AG04450 (cell line): ENCODE measurements at regions not wholly inside any gene's neighbourhood (a gene's known extent, or its start where the extent isn't known, plus 50 kb on each side); places are given as distances from the start of the nearest gene placed in this dataset.

Experiments used
- CTCF ChIA-PET: fragments of 300-600, 350-600 bp; formaldehyde crosslinking; extraction: SDS; loops from one replicate; lab custom pipeline; 2022; ENCODE audit warnings: antibody characterized with exemption, inconsistent platforms; lab: Charles Lee
- POLR2A ChIA-PET: fragments of 350-600 bp; formaldehyde crosslinking; extraction: SDS; loops from one replicate; lab custom pipeline; 2021; ENCODE audit warnings: antibody characterized with exemption, inconsistent platforms; lab: Yijun Ruan, JAX
- DNase-seq: peaks from one replicate; pipeline ENCODE4 v3.0.0-alpha.2; 2011; ENCODE audit warnings: low read depth, low spot score
- H3K27ac ChIP-seq: one replicate; pipeline ENCODE4 v1.5.1; 2012; ENCODE audit warnings: low read depth, low read length, control low read depth
- H3K27me3 ChIP-seq: one replicate; pipeline ENCODE4 v1.6.0; 2012; ENCODE audit warnings: low read length; ENCODE audit not compliant: control insufficient read depth, insufficient read depth
- H3K4me3 ChIP-seq: 2 replicates; pipeline ENCODE4 v1.5.1; 2011; ENCODE audit warnings: mild to moderate bottlenecking, low read depth, low read length, control low read depth
- H3K9me3 ChIP-seq: 2 replicates; pipeline ENCODE4 v1.5.1; 2012; ENCODE audit warnings: low read length; ENCODE audit not compliant: control insufficient read depth, insufficient read depth
- CTCF ChIP-seq: IDR thresholded peaks from 2 replicates; pipeline ENCODE4 v1.5.1; 2011; ENCODE audit warnings: low read depth, low read length, control low read depth, inconsistent platforms

GRCh38 chr6:167467282-167467681 is 142.4 kb downstream of the TTLL2 start:
- Histone ChIP-seq H3K9me3 (peaks cover 60% of the 10 kb centered on the region), H3K27ac (no peak overlapping the region), H3K27me3 (no peaks in the 10 kb centered on the region), H3K4me3 (no peak overlapping the region)
- no peak for TF ChIP-seq CTCF
- POLR2A ChIA-PET = no interaction called here
- DNase-seq = no peak
- CTCF ChIA-PET = interaction anchor here (0.6 kb wide), 1 partner anchor 693 kb away, joined by 3 read pairs; no protein-coding TSS in a partner anchor

GRCh38 chr6:167467793-167468431 is 143.0 kb downstream of the TTLL2 start:
- no peak for DNase-seq
- ChIA-PET POLR2A (no interaction called here), CTCF (interaction anchor here (0.6 kb wide), 1 partner anchor 693 kb away, joined by 3 read pairs; no protein-coding TSS in a partner anchor)
- H3K27me3 ChIP-seq = no peaks in the 10 kb centered on the region
- TF ChIP-seq CTCF = no peak
- no peak overlapping the region for H3K27ac ChIP-seq
- H3K4me3 ChIP-seq = no peak overlapping the region
- H3K9me3 ChIP-seq = peaks cover 62% of the 10 kb centered on the region

GRCh38 chr6:167469101-167469500 is 144.2 kb downstream of the TTLL2 start:
- no peak for DNase-seq
- TF ChIP-seq CTCF = no peak
- Histone ChIP-seq H3K27ac (no peak overlapping the region), H3K9me3 (peaks cover 68% of the 10 kb centered on the region), H3K4me3 (no peak overlapping the region), H3K27me3 (no peaks in the 10 kb centered on the region)
- POLR2A ChIA-PET = no interaction called here
- CTCF ChIA-PET = no interaction called here

- TF ChIP-seq CTCF = no peak
- H3K27me3 ChIP-seq = no peaks in the 10 kb centered on the region
- ChIA-PET CTCF (no interaction called here), POLR2A (no interaction called here)
- peaks cover 70% of the 10 kb centered on the region for H3K9me3 ChIP-seq
- no peak overlapping the region for H3K27ac ChIP-seq
- no peak for DNase-seq
- H3K4me3 ChIP-seq = no peak overlapping the region
Measured at GRCh38 chr6:167469672-167470071, 144.8 kb downstream of the TTLL2 start.

- CTCF ChIA-PET = no interaction called here
- Histone ChIP-seq H3K4me3 (no peak overlapping the region), H3K27ac (no peak overlapping the region), H3K9me3 (peaks cover 74% of the 10 kb centered on the region), H3K27me3 (no peaks in the 10 kb centered on the region)
- no peak for TF ChIP-seq CTCF
- no peak for DNase-seq
- POLR2A ChIA-PET = no interaction called here
Measured at GRCh38 chr6:167470101-167470835, 145.4 kb downstream of the TTLL2 start.
